ENCODE measurements at regions not wholly inside any gene's neighbourhood (a gene's known extent, or its start where the extent isn't known, plus 50 kb on each side); places are given as distances from the start of the nearest gene placed in this dataset.

DNA sequence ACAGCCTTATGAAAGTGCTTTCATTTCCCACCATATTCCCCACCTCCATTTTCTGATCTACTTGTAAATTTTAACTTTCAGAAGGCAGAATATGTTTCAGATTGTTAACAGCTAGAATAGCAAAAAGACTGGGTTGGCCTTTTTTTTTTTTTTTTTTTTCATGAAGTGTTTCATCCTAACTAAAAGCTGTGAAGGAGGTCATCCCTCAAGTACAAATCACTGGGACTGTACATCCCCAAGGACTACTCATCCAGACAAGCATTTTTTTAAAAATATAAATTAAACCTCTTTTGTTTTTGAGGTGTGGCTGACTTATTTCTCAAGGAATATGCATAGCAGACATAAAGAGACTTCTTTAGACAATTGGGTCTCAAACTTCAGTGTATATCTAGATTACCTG lies 542.1 kb upstream of the TUSC1 start:
- TF ChIP-seq, protein P1, sequence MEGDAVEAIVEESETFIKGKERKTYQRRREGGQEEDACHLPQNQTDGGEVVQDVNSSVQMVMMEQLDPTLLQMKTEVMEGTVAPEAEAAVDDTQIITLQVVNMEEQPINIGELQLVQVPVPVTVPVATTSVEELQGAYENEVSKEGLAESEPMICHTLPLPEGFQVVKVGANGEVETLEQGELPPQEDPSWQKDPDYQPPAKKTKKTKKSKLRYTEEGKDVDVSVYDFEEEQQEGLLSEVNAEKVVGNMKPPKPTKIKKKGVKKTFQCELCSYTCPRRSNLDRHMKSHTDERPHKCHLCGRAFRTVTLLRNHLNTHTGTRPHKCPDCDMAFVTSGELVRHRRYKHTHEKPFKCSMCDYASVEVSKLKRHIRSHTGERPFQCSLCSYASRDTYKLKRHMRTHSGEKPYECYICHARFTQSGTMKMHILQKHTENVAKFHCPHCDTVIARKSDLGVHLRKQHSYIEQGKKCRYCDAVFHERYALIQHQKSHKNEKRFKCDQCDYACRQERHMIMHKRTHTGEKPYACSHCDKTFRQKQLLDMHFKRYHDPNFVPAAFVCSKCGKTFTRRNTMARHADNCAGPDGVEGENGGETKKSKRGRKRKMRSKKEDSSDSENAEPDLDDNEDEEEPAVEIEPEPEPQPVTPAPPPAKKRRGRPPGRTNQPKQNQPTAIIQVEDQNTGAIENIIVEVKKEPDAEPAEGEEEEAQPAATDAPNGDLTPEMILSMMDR (IDR thresholded peaks at IDR 0.05) = no peak
- no peak for TF ChIP-seq EP300 (IDR thresholded peaks at IDR 0.05)
